SK-N-SH treated with all-trans-retinoic acid at 6 μM for 48 hours (cell line): ENCODE measurements at regions not wholly inside any gene's neighbourhood (a gene's known extent, or its start where the extent isn't known, plus 50 kb on each side); places are given as distances from the start of the nearest gene placed in this dataset.

Experiments
- ARNTL ChIP-seq: fragments of 450-650 bp; formaldehyde crosslinking; IDR thresholded peaks from 2 replicates; pipeline ENCODE4 v1.5.0; 2020; ENCODE audit warnings: low read depth, mild to moderate bottlenecking, moderate library complexity, borderline replicate concordance
- CSDC2 ChIP-seq: fragments of 250-450 bp; sonication (Bioruptor Pico); IDR thresholded peaks from 2 replicates; pipeline ENCODE4 v1.5.0; 2020; ENCODE audit warnings: mild to moderate bottlenecking, moderate library complexity
- ESRRG ChIP-seq: fragments of 250-450 bp; sonication (Bioruptor Pico); IDR thresholded peaks from 2 replicates; pipeline ENCODE4 v1.6.1; 2021; ENCODE audit warnings: mild to moderate bottlenecking
- OSR1 ChIP-seq: fragments of 250-450 bp; sonication (Bioruptor Pico); IDR thresholded peaks from 2 replicates; pipeline ENCODE4 v1.8.0; 2022; ENCODE audit warnings: moderate library complexity, mild to moderate bottlenecking, inconsistent platforms
- RARB ChIP-seq: fragments of 250-450 bp; sonication (Bioruptor Pico); IDR thresholded peaks from 2 replicates; pipeline ENCODE4 v1.8.0; 2021; ENCODE audit warnings: mild to moderate bottlenecking, moderate library complexity
- TCF4 ChIP-seq: fragments of 250-450 bp; sonication (Bioruptor Pico); IDR thresholded peaks from 2 replicates; pipeline ENCODE4 v1.8.0; 2021; ENCODE audit warnings: mild to moderate bottlenecking, moderate library complexity, borderline replicate concordance
- ZFP30 ChIP-seq: fragments of 450-650 bp; formaldehyde crosslinking; IDR thresholded peaks from 2 replicates; pipeline ENCODE4 v1.5.0; 2022; ENCODE audit warnings: mild to moderate bottlenecking, moderate library complexity
- ZNF565 ChIP-seq: fragments of 450-650 bp; formaldehyde crosslinking; conservative IDR thresholded peaks from 2 replicates; pipeline ENCODE4 v1.5.0; 2020; ENCODE audit warnings: low read depth, mild to moderate bottlenecking, moderate library complexity
- ZNF8 ChIP-seq: fragments of 450-650 bp; formaldehyde crosslinking; IDR thresholded peaks from 2 replicates; pipeline ENCODE4 v1.5.0; 2020; ENCODE audit warnings: mild to moderate bottlenecking, moderate library complexity
- TF ChIP-seq, protein P1 (sequence below): fragments of 250-450 bp; sonication (Bioruptor Pico); IDR thresholded peaks from 2 replicates; pipeline ENCODE4 v1.5.1; 2020; ENCODE audit warnings: low read depth, mild to moderate bottlenecking, moderate library complexity
- TF ChIP-seq, protein P2 (sequence below): fragments of 250-450 bp; sonication (Bioruptor Pico); IDR thresholded peaks from 2 replicates; pipeline ENCODE4 v1.8.0; 2020; ENCODE audit warnings: mild to moderate bottlenecking, moderate library complexity, borderline replicate concordance

DNA sequence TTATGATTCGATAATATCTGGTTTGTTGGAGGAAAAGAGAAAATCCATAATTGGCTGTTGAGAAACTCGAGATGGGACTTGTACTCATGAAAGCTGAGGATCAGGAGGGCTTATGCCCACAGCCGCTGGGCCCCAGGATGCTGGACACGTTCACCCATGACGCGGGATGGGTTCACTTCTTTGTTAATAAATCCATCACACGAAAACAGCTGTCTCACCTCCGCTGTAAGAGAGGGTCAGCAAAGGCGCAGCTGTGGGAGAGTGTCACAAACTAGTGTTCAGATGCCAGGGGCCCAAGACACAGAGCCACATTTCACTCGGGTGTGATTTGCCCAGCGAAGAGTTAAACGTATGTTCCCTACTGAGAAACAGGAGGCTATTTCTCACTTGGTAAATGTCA, 315.1 kb downstream of the THBS2 start:
- TF ChIP-seq, protein P1, sequence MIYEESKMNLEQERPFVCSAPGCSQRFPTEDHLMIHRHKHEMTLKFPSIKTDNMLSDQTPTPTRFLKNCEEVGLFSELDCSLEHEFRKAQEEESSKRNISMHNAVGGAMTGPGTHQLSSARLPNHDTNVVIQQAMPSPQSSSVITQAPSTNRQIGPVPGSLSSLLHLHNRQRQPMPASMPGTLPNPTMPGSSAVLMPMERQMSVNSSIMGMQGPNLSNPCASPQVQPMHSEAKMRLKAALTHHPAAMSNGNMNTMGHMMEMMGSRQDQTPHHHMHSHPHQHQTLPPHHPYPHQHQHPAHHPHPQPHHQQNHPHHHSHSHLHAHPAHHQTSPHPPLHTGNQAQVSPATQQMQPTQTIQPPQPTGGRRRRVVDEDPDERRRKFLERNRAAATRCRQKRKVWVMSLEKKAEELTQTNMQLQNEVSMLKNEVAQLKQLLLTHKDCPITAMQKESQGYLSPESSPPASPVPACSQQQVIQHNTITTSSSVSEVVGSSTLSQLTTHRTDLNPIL, result no peak
- TF ChIP-seq ZNF8 (CRISPR knock-in tag) (no peak), ZNF565 (no peak), OSR1 (no peak), ARNTL (CRISPR knock-in tag) (no peak), ZFP30 (CRISPR knock-in tag) (no peak), CSDC2 (CRISPR knock-in tag) (no peak), ESRRG (CRISPR knock-in tag) (no peak), TCF4 (no peak), RARB (CRISPR knock-in tag) (no peak)
- TF ChIP-seq, protein P2, sequence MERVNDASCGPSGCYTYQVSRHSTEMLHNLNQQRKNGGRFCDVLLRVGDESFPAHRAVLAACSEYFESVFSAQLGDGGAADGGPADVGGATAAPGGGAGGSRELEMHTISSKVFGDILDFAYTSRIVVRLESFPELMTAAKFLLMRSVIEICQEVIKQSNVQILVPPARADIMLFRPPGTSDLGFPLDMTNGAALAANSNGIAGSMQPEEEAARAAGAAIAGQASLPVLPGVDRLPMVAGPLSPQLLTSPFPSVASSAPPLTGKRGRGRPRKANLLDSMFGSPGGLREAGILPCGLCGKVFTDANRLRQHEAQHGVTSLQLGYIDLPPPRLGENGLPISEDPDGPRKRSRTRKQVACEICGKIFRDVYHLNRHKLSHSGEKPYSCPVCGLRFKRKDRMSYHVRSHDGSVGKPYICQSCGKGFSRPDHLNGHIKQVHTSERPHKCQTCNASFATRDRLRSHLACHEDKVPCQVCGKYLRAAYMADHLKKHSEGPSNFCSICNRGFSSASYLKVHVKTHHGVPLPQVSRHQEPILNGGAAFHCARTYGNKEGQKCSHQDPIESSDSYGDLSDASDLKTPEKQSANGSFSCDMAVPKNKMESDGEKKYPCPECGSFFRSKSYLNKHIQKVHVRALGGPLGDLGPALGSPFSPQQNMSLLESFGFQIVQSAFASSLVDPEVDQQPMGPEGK (CRISPR knock-in tag), result no peak
